ENCODE measurements at regions not wholly inside any gene's neighbourhood (a gene's known extent, or its start where the extent isn't known, plus 50 kb on each side); places are given as distances from the start of the nearest gene placed in this dataset.

DNA sequence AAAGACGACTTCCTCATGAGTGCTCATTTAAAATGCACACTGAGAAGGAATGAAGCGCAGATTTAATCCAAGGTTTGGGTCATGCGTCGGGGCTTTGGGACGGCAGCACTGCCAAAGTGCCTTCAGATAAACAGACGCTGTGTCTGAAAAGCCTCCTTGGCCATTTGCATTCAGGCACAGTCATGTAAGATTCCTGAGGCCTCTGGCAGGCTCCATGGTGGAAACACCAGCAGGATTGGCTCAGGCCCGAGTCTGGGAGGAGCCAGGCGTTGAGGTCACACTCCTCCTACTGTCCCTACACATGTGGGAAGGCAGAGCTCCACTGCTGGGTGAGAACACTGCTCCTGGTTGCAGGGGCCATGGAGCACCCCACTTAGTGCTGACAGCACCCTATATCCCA, 113.3 kb upstream of the KL start:
- TF ChIP-seq, protein P1, sequence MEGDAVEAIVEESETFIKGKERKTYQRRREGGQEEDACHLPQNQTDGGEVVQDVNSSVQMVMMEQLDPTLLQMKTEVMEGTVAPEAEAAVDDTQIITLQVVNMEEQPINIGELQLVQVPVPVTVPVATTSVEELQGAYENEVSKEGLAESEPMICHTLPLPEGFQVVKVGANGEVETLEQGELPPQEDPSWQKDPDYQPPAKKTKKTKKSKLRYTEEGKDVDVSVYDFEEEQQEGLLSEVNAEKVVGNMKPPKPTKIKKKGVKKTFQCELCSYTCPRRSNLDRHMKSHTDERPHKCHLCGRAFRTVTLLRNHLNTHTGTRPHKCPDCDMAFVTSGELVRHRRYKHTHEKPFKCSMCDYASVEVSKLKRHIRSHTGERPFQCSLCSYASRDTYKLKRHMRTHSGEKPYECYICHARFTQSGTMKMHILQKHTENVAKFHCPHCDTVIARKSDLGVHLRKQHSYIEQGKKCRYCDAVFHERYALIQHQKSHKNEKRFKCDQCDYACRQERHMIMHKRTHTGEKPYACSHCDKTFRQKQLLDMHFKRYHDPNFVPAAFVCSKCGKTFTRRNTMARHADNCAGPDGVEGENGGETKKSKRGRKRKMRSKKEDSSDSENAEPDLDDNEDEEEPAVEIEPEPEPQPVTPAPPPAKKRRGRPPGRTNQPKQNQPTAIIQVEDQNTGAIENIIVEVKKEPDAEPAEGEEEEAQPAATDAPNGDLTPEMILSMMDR (IDR thresholded peaks at IDR 0.05): no peak
- no peak for TF ChIP-seq POLR2A (IDR thresholded peaks at IDR 0.05)
